ENCODE measurements at regions not wholly inside any gene's neighbourhood (a gene's known extent, or its start where the extent isn't known, plus 50 kb on each side); places are given as distances from the start of the nearest gene placed in this dataset.

DNA sequence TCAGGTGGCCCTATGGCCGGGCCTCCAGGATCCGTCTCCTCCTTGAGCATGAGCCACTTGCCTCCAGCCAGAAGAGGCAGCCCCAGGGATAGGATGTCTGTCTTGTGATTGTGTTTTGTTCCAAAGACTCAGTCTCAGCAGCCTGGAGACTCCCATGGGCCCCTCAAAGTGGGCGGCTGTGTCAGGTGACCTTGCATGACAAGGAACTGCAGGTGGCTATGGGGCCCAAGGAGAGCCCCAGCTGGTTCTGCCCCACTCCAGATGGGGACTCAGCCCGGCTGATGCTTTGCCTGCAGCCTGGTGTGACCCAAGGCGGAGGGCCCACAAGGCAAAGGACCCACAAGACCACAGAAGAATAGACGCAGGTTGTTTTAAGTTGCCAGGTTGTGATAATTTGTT, 284.3 kb upstream of the IRX4 start:
- Histone ChIP-seq H3K4me1 (ENCODE audit: control insufficient read depth in 2 of 2, insufficient read depth in 2 of 2, low read length in 2 of 2) (no peaks in the 10 kb centered on the region), H3K36me3 (ENCODE audit: control insufficient read depth in 2 of 2, insufficient read depth in 2 of 2, low read length in 1 of 2) (no peaks in the 10 kb centered on the region), H3K4me3 (ENCODE audit: low read length in 2 of 2) (no peak overlapping the region), H3K27me3 (ENCODE audit: control insufficient read depth in 2 of 2, insufficient read depth in 1 of 2, low read length in 1 of 2) (peaks cover 0 to 2% of the 10 kb centered on the region in 2 donors), H3K27ac (ENCODE audit: low read depth in 1 of 2, low read length in 1 of 2) (no peak overlapping the region), H3K9me3 (ENCODE audit: control insufficient read depth in 2 of 2, insufficient read depth in 1 of 2, low read length in 1 of 2) (no peaks in the 10 kb centered on the region)
- DNase-seq (ENCODE audit: low read depth in 6 of 9, low spot score in 9 of 9) = no peak
- 93% methylated on average over 6 of the region's 6 CpGs for WGBS

DNA sequence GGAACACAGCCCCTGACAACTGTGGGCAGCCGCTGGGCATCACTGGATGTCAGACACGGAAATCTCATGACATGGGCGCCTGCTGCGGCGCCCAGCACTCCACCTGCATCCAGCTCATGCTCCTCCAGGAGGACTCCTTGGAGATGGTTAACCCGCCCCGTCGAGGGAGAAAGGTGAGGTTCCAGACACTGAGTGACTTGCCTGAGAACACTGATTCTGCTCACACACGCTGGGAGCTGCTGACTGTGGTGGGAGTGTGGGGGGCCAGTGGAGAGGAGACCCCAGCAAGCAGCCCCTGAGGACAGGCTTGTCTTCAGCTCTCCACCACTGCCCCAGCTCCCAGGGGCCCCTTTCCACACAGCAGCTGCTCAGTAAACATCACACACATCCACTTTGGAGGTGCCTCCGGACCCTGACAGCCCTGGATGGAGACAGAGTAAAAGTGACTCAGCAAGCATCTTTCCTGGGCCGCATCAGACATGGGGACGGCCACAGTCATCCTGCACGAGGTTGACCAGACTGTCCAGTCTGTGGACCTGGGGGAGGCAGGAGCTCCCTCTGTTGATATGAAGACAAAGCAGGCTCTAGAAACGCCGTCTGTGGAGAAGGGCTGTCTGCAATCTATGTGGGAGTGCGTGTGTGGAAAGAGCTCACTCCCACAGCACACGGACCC, 283.7 kb upstream of the IRX4 start:
- DNase-seq (ENCODE audit: low read depth in 6 of 9, low spot score in 9 of 9) = no peak
- peaks cover 0 to 2% of the 10 kb centered on the region in 2 donors for H3K27me3 ChIP-seq (ENCODE audit: control insufficient read depth in 2 of 2, insufficient read depth in 1 of 2, low read length in 1 of 2)
- 92% methylated on average over 17 of the region's 17 CpGs for WGBS

GRCh38 chr5:2165615-2166305, 283.0 kb upstream of the IRX4 start:
- H3K27ac ChIP-seq (ENCODE audit: low read depth in 1 of 2, low read length in 1 of 2) = no peak overlapping the region
- H3K27me3 ChIP-seq (ENCODE audit: control insufficient read depth in 2 of 2, insufficient read depth in 1 of 2, low read length in 1 of 2) = peaks cover 0 to 2% of the 10 kb centered on the region in 2 donors
- DNase-seq (ENCODE audit: low read depth in 6 of 9, low spot score in 9 of 9) = no peak
- no peaks in the 10 kb centered on the region for H3K36me3 ChIP-seq (ENCODE audit: control insufficient read depth in 2 of 2, insufficient read depth in 2 of 2, low read length in 1 of 2)
- H3K4me1 ChIP-seq (ENCODE audit: control insufficient read depth in 2 of 2, insufficient read depth in 2 of 2, low read length in 2 of 2) = no peaks in the 10 kb centered on the region
- H3K9me3 ChIP-seq (ENCODE audit: control insufficient read depth in 2 of 2, insufficient read depth in 1 of 2, low read length in 1 of 2) = no peaks in the 10 kb centered on the region
- 80% methylated on average over 11 of the region's 11 CpGs for WGBS
- H3K4me3 ChIP-seq (ENCODE audit: low read length in 2 of 2) = no peak overlapping the region

More for the DNA sequence above, 283.7 kb upstream of the IRX4 start:
- Histone ChIP-seq H3K27ac (ENCODE audit: low read depth in 1 of 2, low read length in 1 of 2) (no peak overlapping the region), H3K4me1 (ENCODE audit: control insufficient read depth in 2 of 2, insufficient read depth in 2 of 2, low read length in 2 of 2) (no peaks in the 10 kb centered on the region), H3K36me3 (ENCODE audit: control insufficient read depth in 2 of 2, insufficient read depth in 2 of 2, low read length in 1 of 2) (no peaks in the 10 kb centered on the region), H3K4me3 (ENCODE audit: low read length in 2 of 2) (no peak overlapping the region), H3K9me3 (ENCODE audit: control insufficient read depth in 2 of 2, insufficient read depth in 1 of 2, low read length in 1 of 2) (no peaks in the 10 kb centered on the region)

GRCh38 chr5:2165203-2165602, 282.5 kb upstream of the IRX4 start:
- no peaks in the 10 kb centered on the region for H3K4me1 ChIP-seq (ENCODE audit: control insufficient read depth in 2 of 2, insufficient read depth in 2 of 2, low read length in 2 of 2)
- no peak for DNase-seq (ENCODE audit: low read depth in 6 of 9, low spot score in 9 of 9)
- 76% methylated on average over 15 of the region's 15 CpGs for WGBS
- H3K4me3 ChIP-seq (ENCODE audit: low read length in 2 of 2) = no peak overlapping the region
- H3K27me3 ChIP-seq (ENCODE audit: control insufficient read depth in 2 of 2, insufficient read depth in 1 of 2, low read length in 1 of 2) = no peaks in the 10 kb centered on the region
- H3K36me3 ChIP-seq (ENCODE audit: control insufficient read depth in 2 of 2, insufficient read depth in 2 of 2, low read length in 1 of 2) = no peaks in the 10 kb centered on the region
- H3K9me3 ChIP-seq (ENCODE audit: control insufficient read depth in 2 of 2, insufficient read depth in 1 of 2, low read length in 1 of 2) = no peaks in the 10 kb centered on the region
- no peak overlapping the region for H3K27ac ChIP-seq (ENCODE audit: low read depth in 1 of 2, low read length in 1 of 2)

- H3K4me3 ChIP-seq (ENCODE audit: low read length in 2 of 2) = no peak overlapping the region
- WGBS = 55% methylated on average over 13 of the region's 13 CpGs
- no peaks in the 10 kb centered on the region for H3K4me1 ChIP-seq (ENCODE audit: control insufficient read depth in 2 of 2, insufficient read depth in 2 of 2, low read length in 2 of 2)
- H3K9me3 ChIP-seq (ENCODE audit: control insufficient read depth in 2 of 2, insufficient read depth in 1 of 2, low read length in 1 of 2) = no peaks in the 10 kb centered on the region
- no peak for DNase-seq (ENCODE audit: low read depth in 6 of 9, low spot score in 9 of 9)
- H3K27ac ChIP-seq (ENCODE audit: low read depth in 1 of 2, low read length in 1 of 2) = no peak overlapping the region
- no peaks in the 10 kb centered on the region for H3K27me3 ChIP-seq (ENCODE audit: control insufficient read depth in 2 of 2, insufficient read depth in 1 of 2, low read length in 1 of 2)
- no peaks in the 10 kb centered on the region for H3K36me3 ChIP-seq (ENCODE audit: control insufficient read depth in 2 of 2, insufficient read depth in 2 of 2, low read length in 1 of 2)
These were observed 281.9 kb upstream of the IRX4 start for GRCh38 chr5:2164586-2164985.

DNA sequence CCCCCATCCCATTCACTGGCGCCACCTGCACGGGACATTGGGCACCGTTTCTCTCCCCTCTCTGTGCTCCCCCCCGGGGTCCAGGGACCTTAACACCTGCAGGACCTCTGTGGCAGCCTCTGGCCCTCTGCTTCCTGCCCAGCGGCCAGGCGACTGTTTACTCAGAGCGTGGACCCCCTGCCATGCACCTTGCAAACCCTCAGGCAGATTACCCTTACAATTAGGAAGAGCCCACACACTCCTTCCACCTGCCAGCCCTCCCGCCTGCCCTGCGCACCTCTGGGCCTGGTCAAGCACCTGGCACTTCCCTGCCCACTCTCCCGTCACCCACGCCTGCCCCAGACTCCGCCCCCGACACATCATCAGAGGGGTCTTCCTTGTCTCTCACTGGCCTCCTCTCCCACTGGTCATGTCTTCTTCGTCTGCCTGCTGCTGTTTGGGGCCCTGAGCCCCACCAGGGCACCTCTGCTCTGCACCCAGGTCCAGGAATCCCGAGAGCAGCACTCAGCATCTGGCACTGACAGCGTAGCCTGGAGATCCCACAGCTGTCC, 281.3 kb upstream of the IRX4 start:
- no peak overlapping the region for H3K27ac ChIP-seq (ENCODE audit: low read depth in 1 of 2, low read length in 1 of 2)
- no peak overlapping the region for H3K4me3 ChIP-seq (ENCODE audit: low read length in 2 of 2)
- H3K36me3 ChIP-seq (ENCODE audit: control insufficient read depth in 2 of 2, insufficient read depth in 2 of 2, low read length in 1 of 2) = no peaks in the 10 kb centered on the region
- 75% methylated on average over 16 of the region's 16 CpGs for WGBS
- no peaks in the 10 kb centered on the region for H3K27me3 ChIP-seq (ENCODE audit: control insufficient read depth in 2 of 2, insufficient read depth in 1 of 2, low read length in 1 of 2)
- H3K9me3 ChIP-seq (ENCODE audit: control insufficient read depth in 2 of 2, insufficient read depth in 1 of 2, low read length in 1 of 2) = no peaks in the 10 kb centered on the region
- no peaks in the 10 kb centered on the region for H3K4me1 ChIP-seq (ENCODE audit: control insufficient read depth in 2 of 2, insufficient read depth in 2 of 2, low read length in 2 of 2)
- no peak for DNase-seq (ENCODE audit: low read depth in 6 of 9, low spot score in 9 of 9)

DNA sequence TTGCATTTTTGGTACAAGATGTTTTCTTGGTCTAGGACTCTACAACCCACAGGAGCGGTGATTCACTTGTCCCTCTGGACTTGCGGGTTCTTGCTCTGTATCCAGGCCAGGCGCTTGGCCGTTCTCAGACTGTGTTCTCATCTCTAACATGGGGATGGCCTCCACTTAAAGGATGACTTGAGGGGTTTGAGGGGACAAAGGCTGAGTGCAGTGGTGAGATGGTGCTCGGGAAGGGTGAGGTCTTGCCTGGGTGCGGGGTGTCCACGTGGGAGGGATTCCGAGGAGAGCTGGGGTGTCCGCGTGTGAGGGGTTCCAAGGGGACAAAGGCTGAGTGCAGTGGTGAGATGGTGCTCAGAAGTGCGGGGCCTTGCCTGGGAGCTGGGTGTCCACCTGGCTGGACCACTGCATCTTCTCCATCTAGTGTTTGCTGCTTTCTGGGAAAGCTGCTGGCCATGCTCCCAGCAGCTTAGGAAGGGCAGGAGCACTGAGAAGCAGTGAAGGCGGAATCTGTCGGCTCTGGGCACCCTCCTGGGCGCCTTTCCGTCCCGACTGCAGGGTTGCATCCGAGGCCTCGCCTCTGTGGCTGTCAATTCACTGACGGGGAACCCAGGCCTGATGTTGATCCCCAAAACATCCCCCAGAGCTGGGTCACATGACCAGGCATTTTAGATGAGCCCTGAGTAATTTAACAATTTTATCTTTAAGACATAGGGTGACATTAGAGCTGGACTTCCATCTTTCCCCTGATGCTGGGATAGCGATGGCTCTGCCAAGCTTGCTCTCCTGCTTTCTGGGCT, 280.5 kb upstream of the IRX4 start:
- no peak overlapping the region for H3K27ac ChIP-seq (ENCODE audit: low read depth in 1 of 2, low read length in 1 of 2)
- H3K9me3 ChIP-seq (ENCODE audit: control insufficient read depth in 2 of 2, insufficient read depth in 1 of 2, low read length in 1 of 2) = no peaks in the 10 kb centered on the region
- H3K4me1 ChIP-seq (ENCODE audit: control insufficient read depth in 2 of 2, insufficient read depth in 2 of 2, low read length in 2 of 2) = no peaks in the 10 kb centered on the region
- 90% methylated on average over 20 of the region's 20 CpGs for WGBS
- no peak for DNase-seq (ENCODE audit: low read depth in 6 of 9, low spot score in 9 of 9)
- H3K27me3 ChIP-seq (ENCODE audit: control insufficient read depth in 2 of 2, insufficient read depth in 1 of 2, low read length in 1 of 2) = no peaks in the 10 kb centered on the region
- H3K36me3 ChIP-seq (ENCODE audit: control insufficient read depth in 2 of 2, insufficient read depth in 2 of 2, low read length in 1 of 2) = no peaks in the 10 kb centered on the region
- no peak overlapping the region for H3K4me3 ChIP-seq (ENCODE audit: low read length in 2 of 2)

DNA sequence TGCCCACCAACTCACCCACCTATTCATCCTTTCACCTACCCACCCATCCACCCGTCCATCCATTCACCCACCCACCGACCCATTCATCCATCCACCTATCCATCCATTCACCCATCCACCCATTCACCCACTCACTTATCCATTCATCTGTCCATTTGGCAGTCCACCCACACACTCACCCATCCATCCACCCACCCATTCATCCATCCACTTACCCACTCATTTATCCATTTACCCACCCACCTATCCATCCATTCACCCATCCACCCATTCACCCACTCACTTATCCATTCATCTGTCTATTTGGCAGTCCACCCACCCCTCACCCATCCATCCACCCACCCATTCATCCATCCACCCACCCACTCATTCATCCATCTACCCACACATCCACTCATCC, 278.1 kb upstream of the IRX4 start:
- Histone ChIP-seq H3K36me3 (ENCODE audit: control insufficient read depth in 2 of 2, insufficient read depth in 2 of 2, low read length in 1 of 2) (no peaks in the 10 kb centered on the region), H3K27me3 (ENCODE audit: control insufficient read depth in 2 of 2, insufficient read depth in 1 of 2, low read length in 1 of 2) (no peaks in the 10 kb centered on the region), H3K4me3 (ENCODE audit: low read length in 2 of 2) (no peak overlapping the region), H3K27ac (ENCODE audit: low read depth in 1 of 2, low read length in 1 of 2) (no peak overlapping the region), H3K4me1 (ENCODE audit: control insufficient read depth in 2 of 2, insufficient read depth in 2 of 2, low read length in 2 of 2) (no peaks in the 10 kb centered on the region), H3K9me3 (ENCODE audit: control insufficient read depth in 2 of 2, insufficient read depth in 1 of 2, low read length in 1 of 2) (no peaks in the 10 kb centered on the region)
- WGBS = 94% methylated on average over 2 of the region's 2 CpGs
- DNase-seq (ENCODE audit: low read depth in 6 of 9, low spot score in 9 of 9) = no peak

- WGBS = 87% methylated on average over 9 of the region's 9 CpGs
- H3K4me3 ChIP-seq (ENCODE audit: low read length in 2 of 2) = no peak overlapping the region
These were observed 276.0 kb upstream of the IRX4 start for GRCh38 chr5:2158767-2159166.

More at GRCh38 chr5:2158767-2159166, 276.0 kb upstream of the IRX4 start:
- Histone ChIP-seq H3K9me3 (ENCODE audit: control insufficient read depth in 2 of 2, insufficient read depth in 1 of 2, low read length in 1 of 2) (no peaks in the 10 kb centered on the region), H3K27ac (ENCODE audit: low read depth in 1 of 2, low read length in 1 of 2) (no peak overlapping the region), H3K36me3 (ENCODE audit: control insufficient read depth in 2 of 2, insufficient read depth in 2 of 2, low read length in 1 of 2) (no peaks in the 10 kb centered on the region), H3K4me1 (ENCODE audit: control insufficient read depth in 2 of 2, insufficient read depth in 2 of 2, low read length in 2 of 2) (no peaks in the 10 kb centered on the region), H3K27me3 (ENCODE audit: control insufficient read depth in 2 of 2, insufficient read depth in 1 of 2, low read length in 1 of 2) (no peaks in the 10 kb centered on the region)
- DNase-seq (ENCODE audit: low read depth in 6 of 9, low spot score in 9 of 9) = no peak

All from thymus (tissue), 11 donors.